Activated CD4-positive, alpha-beta T cell treated with anti-CD3 and anti-CD28 coated beads, Interleukin-2, Interleukin-4, amounts not matched to agents 100 ng/mL and 50 ng/mL, durations not matched to agents 16 hours and 8 hours (primary cell): ENCODE measurements at regions not wholly inside any gene's neighbourhood (a gene's known extent, or its start where the extent isn't known, plus 50 kb on each side); places are given as distances from the start of the nearest gene placed in this dataset.
"Not testable (repeated sequence)": the region's sequence is repeated elsewhere in the genome, so short reads cannot be mapped to it uniquely, and the experiment has no call there.

ENCODE experiments used
- DNase-seq: peaks from one replicate; pipeline ENCODE4 v3.0.0-alpha.2; 2020; ENCODE audit warnings: low spot score

DNA sequence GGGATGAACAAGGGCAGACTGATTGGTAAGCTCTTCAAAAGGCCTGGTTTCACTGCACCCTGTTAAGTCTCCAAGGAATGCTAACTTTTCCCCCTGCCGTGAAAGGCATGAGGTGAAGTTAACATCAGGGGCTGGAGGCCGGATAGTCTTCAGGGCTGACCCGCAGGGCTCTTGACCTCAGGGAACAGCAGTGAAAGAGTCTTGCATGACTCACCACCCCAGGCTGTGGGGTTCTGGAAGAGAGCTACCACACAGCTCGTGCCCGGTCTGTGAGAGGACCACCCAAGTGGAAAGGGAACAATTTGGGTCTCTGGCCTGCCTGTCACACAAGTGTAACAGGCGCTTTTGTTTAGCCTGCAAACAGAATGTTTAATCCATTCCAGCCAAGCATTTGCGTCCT is 504.9 kb downstream of the EDEM1 start:
- no peak for DNase-seq

DNA sequence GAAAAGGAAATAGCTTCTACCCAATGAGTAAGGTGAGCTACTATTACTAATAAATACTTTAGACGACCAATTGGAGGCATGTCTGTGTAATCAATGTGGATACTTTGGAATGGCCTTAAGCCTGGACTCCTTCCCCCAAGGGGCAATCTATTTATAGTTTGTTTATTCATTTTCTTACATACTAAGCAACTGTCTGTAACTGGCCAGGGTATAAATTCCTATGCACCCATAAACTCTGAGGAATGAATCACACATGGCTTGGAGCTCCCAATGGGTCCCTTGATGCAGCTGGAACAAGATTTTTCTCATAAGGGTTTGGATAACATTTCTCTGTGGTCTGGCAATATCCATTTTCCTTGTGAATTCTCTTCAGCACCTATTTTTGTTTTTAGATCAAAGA is 506.8 kb downstream of the EDEM1 start:
- no peak for DNase-seq

DNA sequence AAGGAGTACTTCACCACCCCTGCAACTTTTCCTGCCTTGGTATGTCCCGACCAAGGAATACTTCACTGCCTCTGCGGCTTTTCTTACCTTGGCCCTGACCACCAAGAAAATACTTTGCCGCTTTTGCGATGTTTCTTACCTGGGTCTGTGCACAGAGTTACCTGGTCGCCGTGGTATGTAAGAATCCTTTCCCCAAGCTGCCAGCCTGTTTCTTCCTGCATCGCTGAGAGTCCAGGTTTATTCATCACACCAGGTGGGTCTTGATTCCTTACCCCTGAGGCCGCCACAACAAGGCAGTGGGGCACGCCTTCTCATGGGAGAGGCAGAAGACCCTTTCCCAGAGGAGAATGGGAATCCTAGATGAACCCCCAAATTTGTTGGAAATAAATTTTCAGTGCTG is 511.3 kb downstream of the EDEM1 start:
- DNase-seq = no peak

DNA sequence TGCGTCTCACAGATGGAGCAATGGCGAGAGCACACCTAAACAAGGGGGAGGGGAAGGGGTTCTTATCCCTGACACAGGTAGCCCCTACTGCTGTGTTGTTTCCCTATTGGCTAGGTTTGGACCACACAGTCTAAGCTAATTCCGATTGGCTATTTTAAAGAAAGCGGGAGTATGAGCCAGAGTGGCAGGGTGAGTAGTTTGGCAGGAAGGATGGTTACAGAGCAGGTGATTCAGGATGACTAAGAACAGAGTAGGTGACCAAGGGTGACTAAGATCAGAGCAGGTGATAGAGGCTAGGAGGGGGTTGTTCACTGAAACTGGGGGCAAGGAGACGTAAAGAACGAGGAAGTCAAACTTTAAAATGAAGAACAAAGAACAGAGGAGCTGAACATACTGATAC is 511.8 kb downstream of the EDEM1 start:
- no peak for DNase-seq

DNA sequence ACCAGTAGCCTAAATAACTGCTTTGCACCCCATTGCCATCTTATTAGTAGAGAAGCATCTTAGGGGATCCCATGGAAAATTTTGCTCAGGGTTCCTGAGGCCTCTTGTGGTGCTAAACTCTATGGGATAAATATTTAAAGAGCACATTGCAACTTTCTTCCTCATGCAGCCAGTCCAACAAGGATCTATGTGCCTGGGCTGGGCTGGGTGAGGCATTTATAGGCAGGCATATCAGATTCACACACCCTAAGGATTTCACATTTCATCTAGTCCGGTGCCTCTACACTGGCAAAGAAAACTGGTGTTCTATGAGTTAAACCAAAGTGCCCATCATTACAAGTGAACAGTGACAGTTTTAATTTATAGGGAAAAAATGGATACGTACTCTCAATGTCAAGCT is 512.3 kb downstream of the EDEM1 start:
- no peak for DNase-seq

DNA sequence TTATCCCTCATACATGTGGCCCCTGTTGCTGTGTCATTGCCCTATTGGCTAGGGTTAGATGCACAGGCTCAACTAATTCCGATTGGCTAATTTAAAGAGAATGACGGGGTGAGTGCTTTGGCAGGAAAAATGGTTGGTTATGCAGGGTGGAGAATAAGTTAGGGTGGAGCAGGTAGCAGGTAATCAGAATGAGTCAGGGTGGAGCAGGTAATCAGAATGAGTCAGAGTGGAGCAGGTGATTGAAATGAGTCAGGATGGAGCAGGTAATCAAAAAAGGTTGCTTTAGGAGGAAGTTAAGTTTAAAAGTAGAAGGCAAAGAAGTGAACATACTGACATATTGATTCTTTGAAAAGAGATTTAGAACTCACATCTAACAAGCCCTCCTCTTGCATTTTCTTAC is 513.5 kb downstream of the EDEM1 start:
- not testable (repeated sequence) for DNase-seq

DNA sequence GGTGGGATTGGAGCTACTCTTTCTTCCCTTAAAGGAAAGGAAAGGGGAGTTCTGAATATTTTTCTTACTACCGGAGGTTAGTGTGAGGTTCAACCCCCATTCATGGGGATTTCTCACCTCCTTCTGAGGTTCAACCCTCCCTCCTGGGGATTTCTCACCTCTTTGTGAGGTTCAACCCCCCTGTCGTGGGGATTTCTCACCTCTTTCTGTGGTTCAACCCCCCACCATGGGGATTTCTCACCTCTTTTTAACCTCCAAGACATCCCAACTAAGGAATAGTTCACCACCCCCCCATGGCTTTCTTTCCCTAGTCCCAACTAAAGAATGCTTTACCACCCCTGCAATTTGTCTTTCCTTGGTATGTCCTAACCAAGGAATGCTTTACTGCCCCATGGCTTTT is 520.3 kb downstream of the EDEM1 start:
- no peak for DNase-seq

DNA sequence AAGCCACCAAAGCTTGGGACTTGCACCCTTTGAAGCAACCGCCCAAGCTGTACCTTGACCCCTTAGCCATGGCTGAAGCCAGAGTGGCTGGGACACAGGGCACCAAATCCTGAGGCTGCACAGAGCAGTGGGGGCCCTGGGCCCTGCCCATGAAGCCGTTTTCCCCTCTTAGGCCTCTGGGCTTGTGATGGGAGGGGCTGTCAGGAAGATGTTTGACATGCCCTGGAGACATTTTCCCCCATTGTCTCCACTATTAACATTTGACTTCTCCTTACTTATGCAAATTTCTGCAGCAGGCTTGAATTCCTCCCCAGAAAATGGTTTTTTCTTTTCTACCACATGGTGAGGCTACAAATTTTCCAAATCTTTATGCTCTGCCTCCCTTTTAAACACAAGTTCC is 522.2 kb downstream of the EDEM1 start:
- no peak for DNase-seq

DNA sequence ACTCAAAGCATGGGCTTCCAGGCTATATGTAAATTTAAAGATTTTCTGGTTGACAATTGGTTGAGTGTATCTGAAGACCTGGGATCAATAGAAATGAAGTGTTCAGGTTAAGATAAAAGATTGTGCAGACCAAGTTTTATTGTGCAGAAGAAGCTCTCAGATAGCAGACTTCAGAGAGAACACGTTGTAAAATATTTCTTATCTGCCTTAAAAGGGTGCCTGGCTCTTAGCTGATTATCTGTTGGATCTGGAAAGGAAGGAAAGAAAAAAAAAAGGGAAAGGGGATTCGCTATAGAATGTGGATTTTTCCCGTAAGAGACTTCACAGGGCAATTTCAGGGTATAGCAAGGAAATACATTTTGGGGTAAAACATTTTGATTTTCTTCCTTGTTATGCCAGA is 523.2 kb downstream of the EDEM1 start:
- DNase-seq = no peak

DNA sequence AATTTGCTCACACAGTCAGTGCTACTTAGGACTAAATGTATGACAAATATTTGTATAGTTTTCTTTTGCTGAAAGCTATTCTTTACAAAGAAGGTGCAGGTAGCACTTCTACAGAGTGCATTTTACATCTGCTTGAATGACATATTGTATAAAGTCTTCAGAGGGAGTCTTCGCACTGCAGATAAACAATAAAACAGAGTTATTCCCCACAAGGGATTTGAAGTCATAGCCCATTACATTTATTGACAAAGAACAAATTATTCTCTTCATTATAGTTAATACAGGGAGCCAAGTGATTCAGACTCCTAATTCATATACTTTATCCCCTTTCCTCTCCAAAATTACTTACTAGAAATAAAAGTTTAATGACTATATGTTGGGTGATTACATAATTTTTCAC is 529.7 kb downstream of the EDEM1 start:
- DNase-seq = no peak

DNA sequence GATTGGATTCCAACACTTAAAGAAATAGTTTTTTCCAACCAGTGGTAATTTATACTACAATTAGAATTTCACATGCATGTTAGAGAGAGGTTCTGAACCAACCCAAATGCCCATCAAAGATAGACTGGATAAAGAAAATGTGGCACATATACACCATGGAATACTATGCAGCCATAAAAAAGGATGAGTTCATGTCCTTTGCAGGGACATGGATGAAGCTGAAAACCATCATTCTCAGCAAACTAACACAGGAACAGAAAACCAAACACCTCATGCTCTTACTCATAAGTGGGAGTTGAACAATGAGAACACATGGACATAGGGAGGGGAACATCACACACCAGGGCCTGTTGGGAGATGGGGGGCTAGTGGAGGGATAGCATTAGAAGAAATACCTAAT is 532.2 kb downstream of the EDEM1 start:
- DNase-seq = not testable (repeated sequence)

DNA sequence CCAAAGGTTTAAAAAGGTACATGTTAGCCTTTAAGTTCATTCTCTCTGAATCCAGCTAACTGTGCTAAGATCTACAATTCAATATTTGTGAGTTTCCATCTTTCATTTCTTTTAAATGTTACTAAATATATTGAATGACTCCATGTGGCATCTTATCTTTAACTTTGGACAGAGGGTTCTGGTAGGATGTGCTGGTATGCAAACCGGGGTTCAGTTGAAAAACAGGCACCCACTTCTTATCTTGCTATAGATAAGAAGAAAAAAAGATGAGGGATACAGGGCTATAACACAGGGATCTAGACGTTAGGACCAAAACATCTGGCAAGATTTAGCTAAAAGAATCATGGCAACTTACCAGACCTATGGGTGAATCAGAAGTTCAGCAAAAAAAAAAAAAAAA is 538.3 kb downstream of the EDEM1 start:
- no peak for DNase-seq

DNA sequence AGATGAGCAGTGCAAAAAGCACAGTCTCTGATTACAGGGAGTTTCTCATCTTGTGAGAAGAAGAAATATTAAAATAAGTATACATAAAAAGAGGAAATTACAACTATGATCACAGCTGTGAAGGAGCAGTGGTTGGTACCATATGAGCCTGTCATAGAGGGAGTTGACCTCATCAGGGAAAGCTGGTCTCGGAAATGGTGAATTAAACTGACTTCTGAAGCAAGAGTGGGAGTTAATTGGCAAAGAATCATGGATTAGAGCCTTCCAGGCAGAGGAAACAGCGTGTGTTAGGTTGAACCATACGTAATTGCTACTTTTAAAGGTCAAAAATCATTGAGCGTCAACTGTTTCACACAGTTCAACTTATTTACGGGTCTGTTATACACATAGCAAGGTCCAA is 539.1 kb downstream of the EDEM1 start:
- no peak for DNase-seq

DNA sequence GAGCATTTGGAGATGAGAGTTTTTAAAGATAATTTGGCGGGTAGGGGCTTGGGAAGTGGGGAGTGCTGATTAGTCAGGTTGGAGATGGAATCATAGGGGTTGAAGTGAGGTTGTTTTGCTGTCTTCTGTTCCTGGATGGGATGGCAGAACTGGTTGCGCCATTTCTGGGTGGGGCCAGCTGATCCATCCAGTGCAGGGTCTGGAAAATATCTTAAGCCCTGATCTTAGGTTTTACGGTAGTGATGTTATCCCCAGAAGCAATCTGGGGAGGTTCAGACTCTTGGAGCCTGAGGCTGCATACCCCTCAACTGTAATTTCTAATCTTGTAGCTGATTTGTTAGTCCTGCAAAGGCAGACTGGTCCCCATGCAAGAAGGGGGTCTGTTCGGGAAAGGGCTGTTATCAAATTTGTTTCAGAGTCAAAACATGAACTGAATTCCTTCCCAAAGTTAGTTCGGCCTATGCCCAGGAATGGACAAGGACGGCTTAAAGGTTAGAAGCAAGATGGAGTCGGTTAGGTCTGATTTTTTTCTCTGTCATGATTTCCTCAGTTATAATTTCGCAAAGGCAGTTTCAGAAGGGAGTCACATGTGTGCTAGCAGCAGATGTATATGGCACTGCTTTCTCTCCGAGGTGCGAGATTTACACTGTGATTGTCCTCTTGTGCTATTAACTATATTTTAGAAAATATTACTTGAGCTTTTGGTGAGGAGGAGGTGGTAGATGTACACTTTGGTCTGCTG is 540.4 kb downstream of the EDEM1 start:
- no peak for DNase-seq

DNA sequence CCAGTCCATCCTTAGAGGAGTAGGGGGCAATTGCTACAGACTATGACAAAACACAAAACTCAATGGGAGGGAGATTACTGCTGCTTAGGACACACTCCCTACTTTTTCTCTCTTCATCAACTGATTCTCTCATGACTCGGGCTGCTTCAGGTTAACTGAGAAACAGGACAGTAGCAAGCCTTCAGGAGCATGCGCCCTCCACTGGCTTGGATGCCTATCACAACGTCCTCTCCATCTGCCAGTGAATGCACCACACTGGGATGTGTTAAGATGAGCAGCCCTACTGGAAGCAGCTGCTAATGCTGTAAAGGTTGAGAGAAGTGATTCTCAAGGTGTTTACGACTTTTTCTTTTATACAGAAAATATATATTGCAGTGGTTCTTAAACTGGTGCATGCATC is 542.3 kb downstream of the EDEM1 start:
- DNase-seq = no peak

DNA sequence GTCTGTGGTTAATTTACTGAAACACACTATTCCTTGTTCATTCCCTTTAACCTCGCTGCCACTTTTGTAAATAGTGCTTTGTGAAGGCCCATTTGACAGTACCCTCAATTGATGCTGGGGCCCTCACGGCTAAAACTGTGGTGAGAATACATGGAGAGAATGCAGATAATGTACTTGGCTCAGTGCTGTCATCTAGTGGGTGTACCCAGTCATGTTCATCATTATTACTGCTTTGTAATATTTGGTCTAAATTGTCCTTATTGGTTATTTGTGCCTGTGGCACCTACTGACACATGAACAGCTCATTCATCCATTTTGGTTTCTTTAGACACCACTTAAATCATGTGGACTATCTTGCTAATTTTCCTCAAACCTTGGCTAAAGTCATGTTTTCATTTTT is 543.6 kb downstream of the EDEM1 start:
- no peak for DNase-seq

DNA sequence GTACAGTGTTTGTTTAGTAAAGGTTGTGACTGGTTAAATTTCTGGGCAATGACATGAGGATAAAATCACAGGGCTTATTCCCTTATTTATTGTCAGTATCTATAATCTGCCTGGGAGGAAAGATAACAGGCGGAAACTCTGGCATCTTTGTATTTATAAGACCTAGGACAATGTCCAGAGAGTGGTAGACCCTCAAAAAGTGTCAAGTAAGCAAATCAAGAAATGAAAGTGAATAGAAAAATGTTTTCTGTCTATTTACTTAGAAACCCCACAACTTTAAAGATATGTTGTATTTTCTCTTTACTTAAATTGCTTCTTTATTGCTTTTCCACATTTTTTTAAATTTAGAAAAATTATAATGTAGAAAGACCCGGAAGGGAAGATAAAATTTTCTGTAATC is 544.6 kb downstream of the EDEM1 start:
- DNase-seq = no peak

DNA sequence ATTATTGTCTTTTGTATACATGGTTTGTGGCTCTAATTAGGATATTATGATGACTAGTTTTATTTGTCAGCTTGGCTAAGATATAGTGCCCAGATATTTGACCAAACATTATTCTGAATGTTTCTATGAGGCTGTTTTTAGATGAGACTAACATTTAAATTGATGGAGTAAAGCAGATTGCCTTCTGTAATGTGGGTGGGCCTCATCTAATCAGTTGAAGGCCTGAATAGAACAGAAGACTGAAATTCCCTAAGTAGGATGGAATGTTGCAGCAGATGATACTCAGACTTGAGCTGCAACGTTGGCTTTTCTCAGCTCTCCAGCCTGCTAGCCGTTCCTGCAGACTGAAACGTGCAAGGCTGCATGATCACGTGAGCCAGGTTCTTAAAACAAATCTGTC is 546.5 kb downstream of the EDEM1 start:
- no peak for DNase-seq

DNA sequence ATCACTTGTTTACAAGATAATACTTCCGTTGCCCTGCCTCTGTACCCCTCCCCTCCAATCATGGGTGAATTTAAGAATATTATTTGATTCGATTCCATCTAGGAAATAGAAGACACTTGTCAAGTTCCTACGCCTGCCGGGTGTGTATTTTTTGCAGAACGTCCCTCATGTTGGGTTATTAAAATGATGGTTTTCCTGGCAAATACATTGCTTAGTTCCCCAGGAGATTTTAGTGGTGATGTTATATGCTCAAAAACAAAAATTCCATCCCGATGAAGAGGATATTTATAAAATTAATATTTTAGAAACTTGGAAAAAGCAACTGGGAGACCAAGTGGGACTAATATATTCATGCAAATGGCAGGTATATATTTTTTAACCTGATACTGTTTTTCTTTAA is 548.4 kb downstream of the EDEM1 start:
- no peak for DNase-seq

DNA sequence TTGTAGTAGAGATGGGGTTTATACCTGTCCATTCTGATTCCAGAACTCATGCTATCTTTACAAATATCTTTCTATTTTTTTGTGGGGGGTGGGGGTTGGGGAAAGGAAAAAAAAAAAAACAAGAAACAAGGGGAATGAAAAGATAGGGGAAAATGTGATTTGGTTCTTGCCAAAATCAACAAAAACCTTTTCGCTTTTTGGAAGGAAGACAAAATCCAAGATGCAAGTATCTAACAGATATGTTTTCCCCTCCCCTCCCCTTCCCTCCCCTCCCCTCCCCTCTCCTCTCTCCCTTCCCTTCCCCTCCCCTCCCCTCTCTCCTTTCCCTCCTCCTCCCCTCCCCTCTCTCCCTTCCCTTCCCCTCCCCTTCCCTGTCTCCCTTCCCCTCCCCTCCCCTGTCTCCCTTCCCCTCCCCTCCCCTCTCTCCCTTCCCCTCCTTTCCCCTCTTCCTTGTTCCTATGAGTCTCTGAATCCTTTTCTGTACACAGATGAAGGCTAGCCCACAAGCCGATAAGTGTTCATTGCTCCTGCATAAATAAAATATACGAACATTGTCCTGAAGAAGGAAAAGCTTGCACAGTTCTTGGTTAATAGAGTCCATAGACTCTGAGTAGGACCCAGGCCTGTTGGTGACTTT is 551.9 kb downstream of the EDEM1 start:
- no peak for DNase-seq

DNA sequence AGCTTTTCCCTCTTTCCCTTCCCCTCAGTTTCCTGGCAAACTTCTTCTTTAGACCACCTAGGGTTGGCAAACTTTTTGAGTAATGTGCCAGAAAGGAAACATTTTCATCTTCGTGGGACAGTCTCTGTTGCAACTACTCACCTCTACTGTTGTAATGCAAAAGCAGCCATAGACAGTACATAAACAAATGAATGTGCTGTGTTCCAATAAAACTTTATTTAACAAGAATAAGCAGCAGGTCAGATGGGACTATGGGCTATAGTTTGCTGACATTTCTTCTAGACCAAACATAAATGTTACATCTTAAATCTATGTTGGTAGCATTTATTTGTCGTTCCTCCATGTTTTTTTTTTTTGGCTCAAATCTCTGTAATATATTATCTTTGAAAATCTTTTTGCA is 552.4 kb downstream of the EDEM1 start:
- no peak for DNase-seq

DNA sequence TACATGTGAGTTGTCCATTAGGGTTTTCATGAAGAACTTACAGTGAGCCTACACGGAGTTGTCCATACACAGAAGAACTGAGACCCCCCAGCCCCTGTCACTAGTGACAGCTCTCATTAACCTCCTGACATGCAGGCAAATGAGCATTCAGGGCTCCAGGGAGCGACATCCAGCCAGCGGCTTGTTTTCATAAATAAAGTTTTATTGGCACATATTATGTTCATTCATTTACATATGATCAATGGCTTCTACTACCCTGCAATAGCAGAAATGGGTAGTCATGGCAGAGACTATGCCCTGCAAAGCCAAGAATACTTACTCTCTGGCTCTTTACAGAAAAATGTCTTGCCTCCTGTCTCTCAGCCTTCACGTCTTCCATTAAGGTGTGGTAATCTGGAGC is 553.5 kb downstream of the EDEM1 start:
- no peak for DNase-seq

DNA sequence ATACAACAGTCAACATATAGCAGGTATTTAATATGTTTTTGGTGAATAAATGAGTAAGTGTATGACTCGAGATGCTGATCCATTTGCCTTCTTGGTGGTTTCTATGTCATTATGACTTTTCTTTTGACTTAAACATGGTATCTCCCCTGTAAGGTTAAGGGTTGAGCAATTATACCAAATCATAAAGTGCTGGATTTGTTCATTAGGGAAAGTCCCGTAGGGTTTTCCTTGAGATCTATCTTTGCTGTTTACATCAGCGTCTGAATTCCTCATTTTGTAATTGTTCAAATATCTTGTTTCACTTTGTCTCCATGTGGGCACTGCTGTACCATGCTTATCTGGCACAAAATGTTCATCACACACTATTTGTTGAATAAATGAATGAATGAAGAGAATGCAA is 562.6 kb downstream of the EDEM1 start:
- DNase-seq = no peak
